ENCODE measurements at regions not wholly inside any gene's neighbourhood (a gene's known extent, or its start where the extent isn't known, plus 50 kb on each side); places are given as distances from the start of the nearest gene placed in this dataset.

DNA sequence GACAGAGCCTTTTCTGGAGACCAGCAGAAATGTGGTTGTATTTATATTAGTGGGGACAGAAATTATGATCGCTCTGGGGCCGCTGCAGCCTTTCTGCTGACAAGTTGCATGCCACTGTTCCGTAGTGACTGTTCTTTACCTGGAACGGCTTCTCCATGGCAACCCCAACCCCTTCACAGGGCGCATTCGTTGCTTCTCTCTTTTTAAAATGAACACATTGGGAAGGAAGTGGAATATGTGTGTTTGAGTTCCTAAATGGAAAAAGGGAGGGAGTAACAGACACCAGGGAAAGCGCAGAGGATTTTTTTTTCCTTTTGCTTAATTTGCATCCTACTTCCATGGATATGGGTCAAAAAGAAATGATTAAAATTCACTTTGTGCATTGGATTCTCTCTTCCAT is 482.0 kb upstream of the SUCLG2 start:
- no peak for TF ChIP-seq ZC3H10 (CRISPR knock-in tag; IDR thresholded peaks at IDR 0.05)
- TF ChIP-seq, protein P1, sequence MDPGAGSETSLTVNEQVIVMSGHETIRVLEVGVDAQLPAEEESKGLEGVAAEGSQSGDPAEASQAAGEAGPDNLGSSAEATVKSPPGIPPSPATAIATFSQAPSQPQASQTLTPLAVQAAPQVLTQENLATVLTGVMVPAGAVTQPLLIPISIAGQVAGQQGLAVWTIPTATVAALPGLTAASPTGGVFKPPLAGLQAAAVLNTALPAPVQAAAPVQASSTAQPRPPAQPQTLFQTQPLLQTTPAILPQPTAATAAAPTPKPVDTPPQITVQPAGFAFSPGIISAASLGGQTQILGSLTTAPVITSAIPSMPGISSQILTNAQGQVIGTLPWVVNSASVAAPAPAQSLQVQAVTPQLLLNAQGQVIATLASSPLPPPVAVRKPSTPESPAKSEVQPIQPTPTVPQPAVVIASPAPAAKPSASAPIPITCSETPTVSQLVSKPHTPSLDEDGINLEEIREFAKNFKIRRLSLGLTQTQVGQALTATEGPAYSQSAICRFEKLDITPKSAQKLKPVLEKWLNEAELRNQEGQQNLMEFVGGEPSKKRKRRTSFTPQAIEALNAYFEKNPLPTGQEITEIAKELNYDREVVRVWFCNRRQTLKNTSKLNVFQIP (CRISPR knock-in tag; IDR thresholded peaks at IDR 0.05; ENCODE audit: borderline replicate concordance, low read depth): no peak
- TF ChIP-seq, protein P2, sequence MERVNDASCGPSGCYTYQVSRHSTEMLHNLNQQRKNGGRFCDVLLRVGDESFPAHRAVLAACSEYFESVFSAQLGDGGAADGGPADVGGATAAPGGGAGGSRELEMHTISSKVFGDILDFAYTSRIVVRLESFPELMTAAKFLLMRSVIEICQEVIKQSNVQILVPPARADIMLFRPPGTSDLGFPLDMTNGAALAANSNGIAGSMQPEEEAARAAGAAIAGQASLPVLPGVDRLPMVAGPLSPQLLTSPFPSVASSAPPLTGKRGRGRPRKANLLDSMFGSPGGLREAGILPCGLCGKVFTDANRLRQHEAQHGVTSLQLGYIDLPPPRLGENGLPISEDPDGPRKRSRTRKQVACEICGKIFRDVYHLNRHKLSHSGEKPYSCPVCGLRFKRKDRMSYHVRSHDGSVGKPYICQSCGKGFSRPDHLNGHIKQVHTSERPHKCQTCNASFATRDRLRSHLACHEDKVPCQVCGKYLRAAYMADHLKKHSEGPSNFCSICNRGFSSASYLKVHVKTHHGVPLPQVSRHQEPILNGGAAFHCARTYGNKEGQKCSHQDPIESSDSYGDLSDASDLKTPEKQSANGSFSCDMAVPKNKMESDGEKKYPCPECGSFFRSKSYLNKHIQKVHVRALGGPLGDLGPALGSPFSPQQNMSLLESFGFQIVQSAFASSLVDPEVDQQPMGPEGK (CRISPR knock-in tag; IDR thresholded peaks at IDR 0.05; ENCODE audit: borderline replicate concordance): no peak
- no peak for TF ChIP-seq ARNTL (CRISPR knock-in tag; IDR thresholded peaks at IDR 0.05; ENCODE audit: borderline replicate concordance, low read depth)
- TF ChIP-seq BACH2 (CRISPR knock-in tag; IDR thresholded peaks at IDR 0.05; ENCODE audit: borderline replicate concordance): no peak
- TF ChIP-seq PPARA (CRISPR knock-in tag; IDR thresholded peaks at IDR 0.05; ENCODE audit: borderline replicate concordance): no peak
- TF ChIP-seq RARB (CRISPR knock-in tag; IDR thresholded peaks at IDR 0.05): no peak
- TF ChIP-seq, protein P3, sequence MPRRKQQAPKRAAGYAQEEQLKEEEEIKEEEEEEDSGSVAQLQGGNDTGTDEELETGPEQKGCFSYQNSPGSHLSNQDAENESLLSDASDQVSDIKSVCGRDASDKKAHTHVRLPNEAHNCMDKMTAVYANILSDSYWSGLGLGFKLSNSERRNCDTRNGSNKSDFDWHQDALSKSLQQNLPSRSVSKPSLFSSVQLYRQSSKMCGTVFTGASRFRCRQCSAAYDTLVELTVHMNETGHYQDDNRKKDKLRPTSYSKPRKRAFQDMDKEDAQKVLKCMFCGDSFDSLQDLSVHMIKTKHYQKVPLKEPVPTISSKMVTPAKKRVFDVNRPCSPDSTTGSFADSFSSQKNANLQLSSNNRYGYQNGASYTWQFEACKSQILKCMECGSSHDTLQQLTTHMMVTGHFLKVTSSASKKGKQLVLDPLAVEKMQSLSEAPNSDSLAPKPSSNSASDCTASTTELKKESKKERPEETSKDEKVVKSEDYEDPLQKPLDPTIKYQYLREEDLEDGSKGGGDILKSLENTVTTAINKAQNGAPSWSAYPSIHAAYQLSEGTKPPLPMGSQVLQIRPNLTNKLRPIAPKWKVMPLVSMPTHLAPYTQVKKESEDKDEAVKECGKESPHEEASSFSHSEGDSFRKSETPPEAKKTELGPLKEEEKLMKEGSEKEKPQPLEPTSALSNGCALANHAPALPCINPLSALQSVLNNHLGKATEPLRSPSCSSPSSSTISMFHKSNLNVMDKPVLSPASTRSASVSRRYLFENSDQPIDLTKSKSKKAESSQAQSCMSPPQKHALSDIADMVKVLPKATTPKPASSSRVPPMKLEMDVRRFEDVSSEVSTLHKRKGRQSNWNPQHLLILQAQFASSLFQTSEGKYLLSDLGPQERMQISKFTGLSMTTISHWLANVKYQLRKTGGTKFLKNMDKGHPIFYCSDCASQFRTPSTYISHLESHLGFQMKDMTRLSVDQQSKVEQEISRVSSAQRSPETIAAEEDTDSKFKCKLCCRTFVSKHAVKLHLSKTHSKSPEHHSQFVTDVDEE (CRISPR knock-in tag; IDR thresholded peaks at IDR 0.05): no peak
- TF ChIP-seq ESRRG (CRISPR knock-in tag; IDR thresholded peaks at IDR 0.05): no peak
- ATAC-seq: no peak

DNA sequence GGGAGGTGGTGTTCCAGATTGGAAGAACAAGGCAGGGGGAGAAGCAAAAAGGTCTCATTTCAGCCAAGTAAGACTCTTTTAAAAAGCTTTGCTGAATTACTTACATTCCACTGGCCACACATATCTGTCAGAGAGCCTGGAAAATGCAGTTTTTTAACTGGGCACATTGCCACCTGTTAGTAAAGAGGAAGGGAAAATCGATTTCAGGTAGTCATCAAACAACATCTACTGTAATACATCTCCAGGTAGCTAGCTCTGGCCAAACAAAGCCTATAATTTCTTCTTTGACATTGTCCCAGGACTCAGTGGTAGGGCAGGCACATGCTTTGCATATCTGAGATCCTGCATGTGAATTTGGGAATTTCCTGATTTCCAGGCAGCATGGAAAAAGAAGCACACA is 480.7 kb upstream of the SUCLG2 start:
- no peak for ATAC-seq
- TF ChIP-seq TCF4 (CRISPR knock-in tag; IDR thresholded peaks at IDR 0.05; ENCODE audit: borderline replicate concordance) (no peak), ZNF8 (CRISPR knock-in tag; IDR thresholded peaks at IDR 0.05) (no peak), ZNF70 (CRISPR knock-in tag; IDR thresholded peaks at IDR 0.05) (no peak), RARB (CRISPR knock-in tag; IDR thresholded peaks at IDR 0.05) (no peak), GLIS3 (CRISPR knock-in tag; IDR thresholded peaks at IDR 0.05) (no peak), CSDC2 (CRISPR knock-in tag; IDR thresholded peaks at IDR 0.05) (no peak), BACH2 (CRISPR knock-in tag; IDR thresholded peaks at IDR 0.05; ENCODE audit: borderline replicate concordance) (no peak), ISL1 (CRISPR knock-in tag; IDR thresholded peaks at IDR 0.05) (no peak)
- TF ChIP-seq, protein P4, sequence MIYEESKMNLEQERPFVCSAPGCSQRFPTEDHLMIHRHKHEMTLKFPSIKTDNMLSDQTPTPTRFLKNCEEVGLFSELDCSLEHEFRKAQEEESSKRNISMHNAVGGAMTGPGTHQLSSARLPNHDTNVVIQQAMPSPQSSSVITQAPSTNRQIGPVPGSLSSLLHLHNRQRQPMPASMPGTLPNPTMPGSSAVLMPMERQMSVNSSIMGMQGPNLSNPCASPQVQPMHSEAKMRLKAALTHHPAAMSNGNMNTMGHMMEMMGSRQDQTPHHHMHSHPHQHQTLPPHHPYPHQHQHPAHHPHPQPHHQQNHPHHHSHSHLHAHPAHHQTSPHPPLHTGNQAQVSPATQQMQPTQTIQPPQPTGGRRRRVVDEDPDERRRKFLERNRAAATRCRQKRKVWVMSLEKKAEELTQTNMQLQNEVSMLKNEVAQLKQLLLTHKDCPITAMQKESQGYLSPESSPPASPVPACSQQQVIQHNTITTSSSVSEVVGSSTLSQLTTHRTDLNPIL (CRISPR knock-in tag; IDR thresholded peaks at IDR 0.05; ENCODE audit: low read depth): no peak
- TF ChIP-seq, protein P5, sequence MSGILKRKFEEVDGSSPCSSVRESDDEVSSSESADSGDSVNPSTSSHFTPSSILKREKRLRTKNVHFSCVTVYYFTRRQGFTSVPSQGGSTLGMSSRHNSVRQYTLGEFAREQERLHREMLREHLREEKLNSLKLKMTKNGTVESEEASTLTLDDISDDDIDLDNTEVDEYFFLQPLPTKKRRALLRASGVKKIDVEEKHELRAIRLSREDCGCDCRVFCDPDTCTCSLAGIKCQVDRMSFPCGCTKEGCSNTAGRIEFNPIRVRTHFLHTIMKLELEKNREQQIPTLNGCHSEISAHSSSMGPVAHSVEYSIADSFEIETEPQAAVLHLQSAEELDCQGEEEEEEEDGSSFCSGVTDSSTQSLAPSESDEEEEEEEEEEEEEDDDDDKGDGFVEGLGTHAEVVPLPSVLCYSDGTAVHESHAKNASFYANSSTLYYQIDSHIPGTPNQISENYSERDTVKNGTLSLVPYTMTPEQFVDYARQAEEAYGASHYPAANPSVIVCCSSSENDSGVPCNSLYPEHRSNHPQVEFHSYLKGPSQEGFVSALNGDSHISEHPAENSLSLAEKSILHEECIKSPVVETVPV (CRISPR knock-in tag; IDR thresholded peaks at IDR 0.05): no peak
- TF ChIP-seq, protein P2 (CRISPR knock-in tag; IDR thresholded peaks at IDR 0.05; ENCODE audit: borderline replicate concordance): no peak

DNA sequence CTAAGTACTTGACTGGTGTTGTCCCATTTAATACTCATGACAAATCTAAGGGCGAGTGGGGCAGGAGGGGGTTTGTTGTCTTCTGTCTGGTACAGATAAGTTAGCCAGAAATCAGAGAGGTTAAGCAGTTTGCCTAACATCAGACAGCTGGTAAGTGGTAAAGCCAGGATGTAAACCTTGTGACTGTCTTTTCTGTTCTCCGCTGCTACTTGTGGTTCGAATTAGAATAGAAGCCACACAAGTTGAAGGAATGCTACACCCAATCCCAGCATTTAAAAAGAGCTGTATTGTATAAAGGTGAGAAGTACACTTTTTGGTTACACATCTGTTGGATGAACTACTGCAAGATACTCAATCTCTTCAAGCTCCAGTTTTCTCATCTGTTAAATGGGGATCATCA is 474.7 kb upstream of the SUCLG2 start:
- ATAC-seq: no peak
- TF ChIP-seq ARNTL (CRISPR knock-in tag; IDR thresholded peaks at IDR 0.05; ENCODE audit: borderline replicate concordance, low read depth) (no peak), OSR1 (CRISPR knock-in tag; IDR thresholded peaks at IDR 0.05) (no peak), TOX (CRISPR knock-in tag; IDR thresholded peaks at IDR 0.05; ENCODE audit: borderline replicate concordance) (no peak), ZNF70 (CRISPR knock-in tag; IDR thresholded peaks at IDR 0.05) (no peak), ESRRG (CRISPR knock-in tag; IDR thresholded peaks at IDR 0.05) (no peak), SNAI2 (CRISPR knock-in tag; IDR thresholded peaks at IDR 0.05) (no peak), RARB (CRISPR knock-in tag; IDR thresholded peaks at IDR 0.05) (no peak), ZC3H10 (CRISPR knock-in tag; IDR thresholded peaks at IDR 0.05) (no peak)
- TF ChIP-seq, protein P5 (CRISPR knock-in tag; IDR thresholded peaks at IDR 0.05): no peak
- TF ChIP-seq, protein P3 (CRISPR knock-in tag; IDR thresholded peaks at IDR 0.05): no peak

Data from SK-N-SH treated with all-trans-retinoic acid at 6 μM for 48 hours (cell line).